UCSD-AML1 (cell line): ENCODE measurements at regions not wholly inside any gene's neighbourhood (a gene's known extent, or its start where the extent isn't known, plus 50 kb on each side); places are given as distances from the start of the nearest gene placed in this dataset.

Experiments used
- DNase-seq: peaks from one replicate; lab custom pipeline; 2025; ENCODE audit not compliant: unreplicated experiment; lab: John Stamatoyannopoulos, UW

DNA sequence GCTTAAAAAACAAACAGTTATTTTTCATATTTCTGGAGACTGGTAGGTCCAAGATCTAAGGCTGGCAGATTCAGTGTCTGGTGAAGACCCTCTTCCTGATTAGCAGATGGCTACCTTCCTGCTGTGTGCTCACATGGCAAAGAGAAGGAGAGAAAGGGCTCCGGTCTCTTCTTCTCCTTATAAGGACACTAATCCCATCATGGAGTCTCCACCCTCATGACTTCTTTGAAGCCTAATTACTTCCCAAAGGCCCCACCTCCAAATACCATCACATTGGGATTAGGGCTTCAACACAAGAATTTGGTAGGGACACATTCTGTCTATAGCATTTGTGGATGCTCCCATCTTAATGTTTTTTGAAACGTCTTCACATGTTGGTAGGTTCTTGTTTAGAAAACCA is 391.1 kb downstream of the TMEM161B start:
- DNase-seq: no peak

DNA sequence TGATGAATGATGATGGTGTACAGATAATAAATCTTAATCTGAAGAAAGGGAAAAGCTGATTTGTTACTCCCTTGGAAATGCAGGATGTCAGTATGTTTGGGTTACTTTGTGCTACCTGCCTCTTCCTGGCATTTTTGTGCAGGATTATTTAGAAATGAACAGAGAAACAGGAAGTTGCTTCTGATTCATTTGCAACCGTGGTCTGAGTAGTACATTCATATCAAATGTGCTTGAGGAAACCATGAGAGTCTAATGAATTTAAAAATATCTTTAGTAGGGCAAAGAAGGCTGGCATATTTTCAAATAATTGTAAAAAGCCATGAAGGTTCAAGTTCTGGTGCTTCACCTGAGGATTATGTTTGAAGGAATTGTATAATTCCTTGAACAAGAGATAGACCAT is 391.6 kb downstream of the TMEM161B start:
- no peak for DNase-seq

DNA sequence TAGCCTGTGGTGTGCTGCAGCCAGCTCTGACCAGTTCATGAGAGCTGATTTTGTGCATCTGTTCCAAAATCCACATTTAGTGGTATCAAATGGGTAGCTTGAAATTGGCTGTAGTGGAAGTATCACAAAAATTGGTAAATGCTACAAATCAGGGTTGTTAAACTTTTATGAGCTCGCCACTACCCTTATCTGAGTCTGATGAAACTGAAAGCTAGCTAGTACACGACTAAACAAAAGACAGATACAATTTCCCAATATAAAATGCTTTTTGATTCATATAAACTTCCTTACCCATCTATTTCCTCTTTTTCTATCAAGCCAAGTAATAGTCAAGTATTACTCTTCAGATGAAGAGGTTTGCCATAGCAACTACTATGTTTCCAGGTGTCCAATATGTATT is 392.0 kb downstream of the TMEM161B start:
- DNase-seq: no peak

DNA sequence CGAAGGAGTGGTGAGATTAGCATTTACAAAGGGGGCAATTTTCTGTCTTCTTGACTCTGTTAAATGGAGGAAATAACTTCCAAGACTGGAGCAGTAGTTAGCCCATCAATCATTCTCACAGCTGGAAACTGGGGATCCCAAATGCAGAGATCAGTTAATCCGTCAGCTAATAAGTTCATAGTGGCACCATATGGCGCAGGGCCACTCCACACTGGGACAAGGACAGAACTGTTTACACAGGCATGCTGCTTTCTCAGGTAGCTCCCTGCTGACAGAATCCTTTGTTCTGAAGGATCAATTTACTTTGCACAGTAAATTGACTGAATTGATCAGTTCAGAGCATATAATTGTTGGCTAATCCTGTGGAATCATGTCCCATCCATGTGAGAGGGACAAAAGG is 395.7 kb downstream of the TMEM161B start:
- no peak for DNase-seq

DNA sequence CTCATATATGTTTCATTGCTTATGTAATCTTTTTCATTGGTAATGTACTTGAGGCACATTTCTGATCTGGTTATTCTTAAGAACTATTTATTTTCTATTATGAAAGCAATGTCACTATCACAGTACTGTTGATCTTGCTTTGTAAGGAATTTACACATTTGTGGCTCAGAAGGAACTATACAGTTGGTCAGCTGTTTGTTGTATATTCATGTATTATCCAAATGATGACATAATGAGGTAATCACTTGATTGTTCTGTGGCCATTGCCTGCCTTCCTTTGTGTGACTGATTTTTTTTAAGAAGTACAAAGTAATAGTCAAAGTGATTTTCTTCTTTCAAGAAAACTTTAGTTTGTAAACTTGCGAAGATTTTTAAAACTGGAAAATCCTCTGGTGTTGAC is 399.9 kb downstream of the TMEM161B start:
- DNase-seq: no peak

DNA sequence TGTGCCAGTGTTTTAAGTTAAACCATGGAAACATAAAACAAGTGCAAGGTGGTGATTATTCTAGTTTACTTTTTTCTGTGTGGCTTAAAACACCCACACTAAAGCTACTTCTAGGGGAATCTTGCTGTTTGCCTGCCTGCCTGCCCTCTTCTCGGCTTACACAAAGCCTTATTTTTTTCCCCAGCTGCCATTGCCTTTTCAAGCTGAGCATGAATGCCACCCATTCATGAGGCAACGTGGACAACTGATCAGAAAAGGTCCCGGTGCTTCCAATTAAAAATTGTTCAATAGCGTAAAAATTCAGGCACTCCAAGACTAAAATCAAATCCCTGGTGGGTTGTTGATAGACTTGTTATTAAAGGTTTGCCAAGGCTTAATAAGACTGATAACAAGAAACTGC is 401.4 kb downstream of the TMEM161B start:
- DNase-seq: no peak

DNA sequence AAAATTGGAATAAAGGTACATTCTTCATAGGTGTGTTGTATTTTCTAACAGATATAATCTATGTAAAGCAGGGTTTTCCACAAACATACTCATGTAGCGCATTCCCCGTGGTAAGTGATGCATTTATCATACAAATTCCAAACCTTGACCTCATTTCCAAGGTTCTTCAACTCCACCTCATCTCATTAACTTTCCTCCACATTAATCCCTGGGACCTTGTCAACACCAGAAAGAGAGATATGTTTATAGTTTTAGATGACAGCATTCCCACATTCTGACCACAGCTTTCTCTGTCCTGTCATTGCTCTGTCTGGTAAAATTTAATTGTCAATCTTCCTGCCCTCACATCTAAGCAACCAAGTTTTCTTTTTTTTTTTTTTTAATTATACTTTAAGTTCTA is 415.1 kb downstream of the TMEM161B start:
- DNase-seq: no peak

DNA sequence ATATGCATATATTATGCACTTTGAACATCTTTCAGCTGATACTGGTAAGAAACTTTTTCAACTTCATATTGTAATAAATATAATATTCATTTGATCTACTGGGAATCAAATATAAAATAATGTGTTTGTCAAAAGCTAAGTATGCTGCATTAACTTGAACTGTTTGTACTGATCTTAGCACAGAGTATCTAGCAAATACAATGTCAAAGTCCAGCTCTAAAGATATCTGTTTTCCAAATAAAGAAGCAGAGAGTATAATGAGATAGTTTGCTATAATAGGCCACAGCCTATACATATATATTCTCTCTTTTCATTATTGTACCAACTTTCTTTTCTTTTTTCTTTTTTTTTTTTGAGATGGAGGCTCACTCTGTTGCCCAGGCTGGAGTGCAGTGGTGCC is 417.0 kb downstream of the TMEM161B start:
- DNase-seq: no peak

DNA sequence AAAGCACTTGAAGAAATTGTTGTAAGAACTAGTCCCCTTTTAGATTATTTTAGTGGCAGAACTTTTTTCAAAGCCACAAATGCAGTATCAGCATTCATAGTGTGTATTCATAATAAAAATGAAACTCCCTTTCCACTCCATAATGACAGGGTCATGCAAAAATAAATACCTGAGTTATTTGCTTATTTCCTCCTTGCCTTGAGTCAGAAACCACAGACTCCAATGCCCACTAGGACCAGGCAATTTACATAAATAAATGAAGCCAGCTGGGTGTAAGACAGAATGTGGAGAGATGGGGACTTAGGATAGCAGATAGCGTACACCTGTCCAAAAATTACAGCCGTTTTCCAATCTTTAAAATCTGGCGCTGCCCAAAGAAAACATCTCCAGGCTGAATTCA is 417.8 kb downstream of the TMEM161B start:
- no peak for DNase-seq

DNA sequence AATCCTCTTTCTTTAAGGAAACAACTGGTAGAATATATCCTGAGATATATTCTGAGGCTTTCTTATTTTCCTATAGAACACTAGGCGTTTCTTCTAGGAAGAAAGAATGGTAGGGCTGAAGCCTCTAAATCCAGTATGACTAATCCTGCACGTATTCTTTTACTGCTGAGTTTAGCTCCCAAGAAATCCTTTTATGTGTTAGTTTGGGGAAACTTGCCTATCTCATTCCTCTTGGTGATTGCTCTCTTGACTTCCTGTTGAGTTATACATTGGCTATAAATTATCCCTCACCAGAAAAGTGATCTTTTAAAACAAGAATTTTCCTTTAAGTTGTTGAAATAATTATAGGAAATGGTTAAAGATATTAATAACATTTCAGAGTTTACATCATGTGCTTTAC is 422.9 kb downstream of the TMEM161B start:
- no peak for DNase-seq

DNA sequence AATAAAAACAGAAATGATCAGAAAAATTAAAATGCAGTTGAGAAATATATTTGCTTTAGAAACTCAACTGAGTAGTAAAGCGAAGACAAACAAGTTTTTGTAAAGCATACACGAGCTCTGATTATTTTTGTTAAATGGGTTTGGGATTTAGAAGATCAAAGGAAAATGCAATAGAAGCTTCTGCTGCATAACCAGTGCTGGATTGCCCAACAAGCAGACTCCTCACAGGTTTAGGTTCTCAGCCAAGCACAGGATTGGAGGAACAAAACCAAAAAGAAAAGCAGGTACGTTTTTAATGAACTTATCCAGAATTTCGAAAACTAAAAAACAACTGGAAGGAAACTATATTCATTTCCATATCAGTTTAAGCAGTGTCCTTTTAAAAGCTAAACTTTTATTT is 423.8 kb downstream of the TMEM161B start:
- no peak for DNase-seq

DNA sequence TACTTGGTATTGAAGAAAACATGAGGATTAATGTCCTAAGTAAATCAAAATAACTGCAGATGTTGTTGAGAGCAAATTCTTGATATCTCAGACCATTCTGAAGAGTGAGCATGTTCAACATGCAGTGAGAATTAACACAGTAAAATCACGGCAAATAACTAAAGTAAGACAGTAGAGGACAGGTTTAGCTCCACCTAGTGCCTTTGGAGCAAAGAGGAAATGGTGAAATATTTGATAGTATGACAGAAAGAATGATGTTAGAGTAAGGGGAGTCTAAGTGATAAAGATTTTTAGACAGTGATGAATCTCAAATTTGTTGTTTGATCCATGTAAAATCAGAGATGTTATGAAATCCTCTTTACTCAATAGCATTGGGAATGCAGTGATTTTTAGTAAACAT is 424.2 kb downstream of the TMEM161B start:
- DNase-seq: no peak

DNA sequence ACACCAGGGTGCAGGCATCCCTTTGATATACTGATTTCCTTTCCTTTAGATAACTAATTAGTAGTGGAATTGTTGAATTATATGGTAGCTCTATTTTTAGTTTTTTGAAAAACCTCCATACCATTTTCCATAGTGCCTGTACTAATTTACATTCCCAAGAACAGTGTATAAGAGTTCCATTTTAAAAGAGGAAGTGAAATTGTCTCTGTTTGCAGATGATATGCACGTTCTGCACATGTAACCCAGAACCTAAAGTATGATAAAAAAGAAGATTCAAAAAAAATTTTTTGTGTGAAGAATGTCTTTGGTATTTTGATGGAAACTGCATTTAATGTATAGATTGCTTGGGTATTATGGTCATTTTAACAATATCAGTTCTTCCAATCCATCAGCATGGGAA is 424.0 kb upstream of the CCNH start:
- no peak for DNase-seq

DNA sequence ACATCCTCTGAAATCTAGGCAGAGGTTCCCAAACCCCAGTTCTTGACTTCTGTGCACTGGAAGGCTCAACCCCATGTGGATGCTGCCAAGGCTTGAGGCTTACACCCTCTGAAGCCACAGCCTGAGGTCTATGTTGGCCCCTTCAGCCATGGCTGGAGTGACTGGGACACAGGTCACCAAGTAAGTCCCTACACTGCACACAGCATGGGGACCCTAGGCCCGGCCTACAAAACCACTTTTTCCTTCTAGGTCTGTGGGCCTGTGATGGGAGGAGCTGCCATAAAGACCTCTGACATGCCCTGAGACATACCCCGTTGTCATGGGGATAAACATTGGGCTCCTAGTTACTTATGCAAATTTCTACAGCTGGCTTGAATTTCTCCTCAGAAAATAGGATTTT is 418.8 kb upstream of the CCNH start:
- no peak for DNase-seq

DNA sequence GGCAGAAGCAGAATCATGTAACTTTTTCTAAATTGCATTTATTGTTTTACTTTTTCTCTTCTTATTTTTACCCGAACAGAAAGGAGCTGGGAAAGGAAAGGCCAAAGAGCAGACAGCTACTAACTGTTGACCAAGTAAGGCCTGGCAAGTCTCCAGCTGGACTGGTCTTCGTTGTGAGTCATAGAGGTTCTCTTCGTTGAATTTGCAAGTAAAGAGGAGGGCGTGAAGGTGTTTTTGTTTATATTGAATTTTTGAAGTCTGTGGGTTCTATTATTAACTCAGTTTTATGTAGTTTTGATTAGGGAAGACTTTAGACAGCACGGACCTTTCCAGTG is 416.5 kb upstream of the CCNH start:
- DNase-seq: no peak

DNA sequence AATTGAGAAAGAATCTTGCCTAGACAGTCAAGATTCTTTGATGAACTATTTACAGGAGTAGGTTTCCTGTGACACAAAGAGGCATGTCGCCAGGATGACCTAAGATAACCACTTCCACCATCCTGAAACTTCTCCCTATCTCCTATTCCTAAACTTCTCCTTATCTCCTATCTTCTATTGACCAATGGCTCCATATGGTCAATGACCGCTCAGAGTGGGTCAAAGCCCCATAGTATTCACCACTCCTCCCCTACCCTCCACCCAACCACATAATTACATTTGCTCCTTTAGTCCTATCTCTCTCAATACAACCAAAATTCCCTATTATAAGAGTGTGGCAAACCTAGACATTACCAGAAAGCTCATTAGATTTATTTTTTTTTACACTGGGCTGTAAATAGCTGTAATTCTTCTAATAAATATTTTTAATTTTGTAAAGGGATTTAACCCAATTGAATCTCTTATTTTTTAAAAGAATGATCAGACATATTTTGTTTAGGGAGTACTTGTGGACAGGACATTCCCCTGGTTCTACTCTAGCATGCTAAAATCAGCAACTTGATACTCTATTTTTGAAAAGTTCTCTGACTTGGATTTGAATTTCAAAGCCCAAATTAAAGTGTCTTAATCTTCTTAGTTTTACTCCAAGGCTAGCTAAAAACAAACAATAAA is 416.0 kb upstream of the CCNH start:
- no peak for DNase-seq

DNA sequence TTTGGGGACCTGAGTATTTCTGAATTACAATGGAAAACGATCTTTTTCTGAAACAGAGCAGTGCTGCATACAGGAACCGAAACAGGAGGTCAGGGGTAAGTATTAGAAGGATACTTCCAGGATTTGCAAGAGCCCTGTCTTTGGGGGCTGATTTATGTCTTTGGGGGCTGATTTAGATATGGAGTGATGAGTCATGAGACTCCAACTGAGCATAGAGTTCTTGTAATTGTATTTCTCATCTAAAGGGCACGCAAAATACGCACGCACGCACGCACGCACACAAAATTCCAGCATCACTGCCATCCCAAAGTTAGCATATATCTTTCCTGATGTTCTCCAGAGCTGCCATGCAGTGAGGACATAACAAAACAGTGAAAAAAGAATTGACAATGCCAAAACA is 414.8 kb upstream of the CCNH start:
- no peak for DNase-seq

DNA sequence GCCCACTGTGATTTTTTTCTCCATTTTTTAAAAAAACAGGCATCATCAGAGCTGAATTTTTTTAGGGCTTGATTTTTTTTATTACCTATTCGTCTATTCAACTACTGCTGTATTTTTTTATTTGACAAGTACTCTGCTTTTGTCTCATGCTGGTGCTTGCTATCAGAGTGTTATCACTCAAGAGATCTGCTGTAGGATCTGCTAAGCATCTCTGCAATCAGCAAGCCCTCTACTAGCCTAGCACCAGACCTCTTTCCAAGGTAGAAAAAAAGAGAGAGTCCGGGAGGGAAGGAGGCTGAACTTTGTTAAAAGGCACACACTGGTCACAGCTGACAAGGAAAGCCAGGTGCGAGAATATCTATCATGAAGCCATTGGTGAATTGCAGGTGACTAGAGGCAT is 413.8 kb upstream of the CCNH start:
- DNase-seq: no peak

DNA sequence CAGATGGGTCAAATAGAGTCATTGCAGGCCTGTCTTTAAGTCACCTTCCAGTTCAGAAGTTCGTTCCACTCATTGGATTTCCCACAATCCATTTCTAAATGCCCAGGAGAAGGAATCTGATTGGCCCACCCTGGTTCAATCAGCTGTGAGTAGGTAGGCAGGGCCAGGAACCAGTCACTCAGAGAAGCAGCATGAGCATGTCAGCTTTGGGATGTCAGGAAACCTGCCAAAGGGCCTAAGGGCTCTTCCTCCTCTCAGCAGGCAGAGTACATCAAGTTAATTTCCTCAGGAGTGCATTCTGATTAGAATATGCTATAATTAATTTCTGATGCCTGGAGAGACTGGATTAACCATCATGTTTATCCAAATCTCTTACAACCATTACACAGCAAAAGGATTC is 412.9 kb upstream of the CCNH start:
- DNase-seq: no peak

DNA sequence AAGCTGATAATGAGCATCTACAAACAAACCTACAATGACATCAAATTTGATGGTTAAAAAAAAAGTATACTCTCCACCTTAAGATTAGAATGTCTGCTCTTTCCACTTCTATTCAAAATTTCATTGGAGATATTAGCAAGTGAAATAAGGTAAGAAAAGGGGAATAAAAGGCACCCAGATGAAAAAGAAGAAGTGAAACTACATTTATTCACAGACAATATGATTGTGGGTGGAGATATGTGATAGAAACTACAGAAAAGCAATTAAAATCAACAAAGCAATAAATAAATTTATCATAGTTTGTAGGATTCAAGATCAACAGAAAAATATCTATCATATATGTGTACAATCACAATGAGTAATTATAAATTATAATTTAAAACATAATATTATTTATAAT is 395.1 kb upstream of the CCNH start:
- no peak for DNase-seq

DNA sequence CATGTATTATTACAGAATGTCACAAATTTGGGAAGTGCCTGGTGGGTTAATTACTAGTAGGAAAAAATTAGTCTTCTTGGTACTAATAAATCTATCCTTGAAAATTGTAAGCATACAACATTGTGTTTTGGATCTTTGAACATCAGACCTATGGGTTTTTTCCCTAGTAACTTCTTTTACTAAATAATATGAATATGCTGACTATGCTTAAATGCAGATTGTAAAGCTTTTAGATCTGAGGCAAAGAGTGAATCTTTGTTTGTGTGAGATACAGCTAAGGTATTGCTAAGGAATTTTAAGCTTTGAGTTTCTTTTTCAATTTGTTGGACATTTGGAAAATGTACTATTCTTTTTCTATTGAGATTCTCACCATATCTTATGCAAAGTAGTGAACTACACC is 390.6 kb upstream of the CCNH start:
- no peak for DNase-seq

DNA sequence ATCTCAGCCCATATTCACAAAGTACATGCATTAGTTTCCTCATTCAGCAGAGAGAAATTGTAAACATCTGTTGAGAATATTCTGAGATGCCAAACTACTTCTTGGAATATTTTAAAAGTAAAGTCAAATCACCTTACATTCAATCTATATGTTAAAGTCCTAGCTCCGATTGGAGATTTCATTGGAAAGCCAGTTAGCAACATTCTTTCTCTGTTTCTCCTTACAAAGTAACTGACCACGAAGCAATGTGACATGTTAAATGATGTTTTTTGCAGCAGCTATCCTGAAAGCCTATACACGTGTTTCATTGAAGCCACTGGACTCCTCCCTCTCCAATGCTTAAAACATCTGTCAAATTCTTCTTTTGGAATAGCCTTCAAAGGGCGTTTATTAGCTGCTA is 379.1 kb upstream of the CCNH start:
- DNase-seq: no peak

DNA sequence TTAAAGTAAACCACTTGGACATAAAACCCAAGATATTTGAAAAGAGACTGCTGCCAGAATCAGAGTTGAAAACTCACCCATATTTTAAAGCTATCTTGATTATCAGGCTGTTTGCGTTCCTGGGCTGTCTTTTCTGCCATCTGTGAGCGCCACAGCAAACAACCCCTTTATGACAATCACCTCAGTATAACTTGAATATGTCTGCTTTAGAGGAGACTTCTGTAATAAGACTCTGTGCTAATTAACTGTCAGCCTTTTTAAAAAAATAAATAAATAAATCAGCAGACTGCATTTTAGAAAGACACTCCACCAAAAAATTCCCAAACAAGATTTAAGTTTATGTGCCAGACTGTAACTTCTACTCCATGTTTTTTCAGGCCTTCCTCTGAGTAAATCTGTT is 375.7 kb upstream of the CCNH start:
- DNase-seq: no peak
